Stimulated activated CD8-positive, alpha-beta memory T cell treated with anti-CD3 and anti-CD28 coated beads, Interleukin-7, amount 100 ng/mL, for 48 hours (primary cell): ENCODE measurements at regions not wholly inside any gene's neighbourhood (a gene's known extent, or its start where the extent isn't known, plus 50 kb on each side); places are given as distances from the start of the nearest gene placed in this dataset.

ENCODE experiments used
- DNase-seq, 2 donors: peaks; one replicate each; pipeline ENCODE4 v3.0.0-alpha.2; 2020; ENCODE audit warnings: low read depth in 1 of 2; ENCODE audit errors: extremely low read depth in 1 of 2

- DNase-seq = no peak
Observed at GRCh38 chr22:27679693-27680488, 121.7 kb downstream of the MN1 start.

GRCh38 chr22:27680636-27681035 is 120.9 kb downstream of the MN1 start:
- DNase-seq = no peak

- DNase-seq = no peak
Observed at GRCh38 chr22:27681037-27681436, 120.5 kb downstream of the MN1 start.

GRCh38 chr22:27682437-27682836 is 119.1 kb downstream of the MN1 start:
- no peak for DNase-seq

DNA sequence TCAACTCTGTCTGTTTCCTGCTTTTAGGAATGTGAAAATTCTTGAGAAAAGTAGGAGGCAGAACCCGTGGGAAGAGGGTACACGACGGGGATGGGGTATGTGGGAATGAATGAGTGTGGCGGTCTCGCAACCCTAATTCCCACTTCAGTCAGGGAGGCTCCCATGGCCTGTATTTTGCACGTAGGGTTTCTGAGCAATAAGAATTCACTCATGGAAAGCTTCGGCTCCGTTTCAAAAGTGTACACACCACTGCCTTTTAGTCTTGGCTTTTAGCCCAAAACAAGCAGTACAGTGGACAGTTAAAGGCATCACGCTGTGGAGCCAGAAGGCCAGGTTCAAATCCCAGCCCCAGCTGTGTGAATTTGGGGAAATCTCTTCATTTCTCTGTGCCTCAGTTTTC is 116.7 kb downstream of the MN1 start:
- DNase-seq = no peak

GRCh38 chr22:27685515-27685914 is 116.0 kb downstream of the MN1 start:
- no peak for DNase-seq

DNA sequence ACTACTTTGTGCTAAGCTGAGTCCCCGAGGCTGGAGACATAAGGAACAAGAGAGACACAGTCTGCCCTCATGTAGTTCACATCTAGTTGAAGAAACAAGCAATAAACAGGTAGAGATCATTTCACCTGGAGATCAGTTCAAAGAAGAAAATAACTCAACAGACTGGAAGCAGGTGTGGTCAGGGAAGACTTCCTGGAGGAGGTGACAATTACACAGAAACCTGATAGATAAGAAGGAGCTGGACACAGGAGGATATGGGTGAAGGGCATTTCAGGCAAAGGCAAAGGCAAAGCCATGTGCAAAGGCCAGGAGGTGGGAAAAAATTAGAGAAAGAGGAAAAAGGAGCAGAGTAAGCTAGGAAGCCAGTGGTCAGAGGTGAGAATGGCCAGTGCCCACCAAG is 115.6 kb downstream of the MN1 start:
- no peak for DNase-seq

GRCh38 chr22:27686534-27686933 is 115.0 kb downstream of the MN1 start:
- no peak for DNase-seq

- no peak for DNase-seq
Observed at GRCh38 chr22:27687984-27688545, 113.5 kb downstream of the MN1 start.

DNA sequence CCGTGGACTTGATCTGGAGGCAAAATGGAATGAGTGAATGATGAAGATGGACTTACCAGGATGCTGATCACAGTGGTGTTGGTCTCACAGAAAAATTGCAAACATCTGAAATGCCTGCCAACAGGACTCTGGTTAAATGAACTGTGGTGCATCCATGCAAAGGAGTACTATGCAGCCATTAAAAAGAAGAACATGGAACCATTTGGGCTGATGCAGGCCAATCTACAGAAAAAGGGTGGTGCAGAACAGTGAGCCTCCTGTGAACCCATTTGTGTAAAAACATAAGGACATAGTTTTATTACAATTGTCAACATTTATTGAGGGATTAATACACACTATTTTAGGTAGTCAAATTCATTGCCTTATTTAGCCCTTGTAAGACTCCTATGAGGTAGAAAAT is 111.9 kb downstream of the MN1 start:
- DNase-seq = no peak

- no peak for DNase-seq
Observed at GRCh38 chr22:27690599-27690998, 111.0 kb downstream of the MN1 start.

- no peak for DNase-seq
Observed at GRCh38 chr22:27692243-27692642, 109.3 kb downstream of the MN1 start.

DNA sequence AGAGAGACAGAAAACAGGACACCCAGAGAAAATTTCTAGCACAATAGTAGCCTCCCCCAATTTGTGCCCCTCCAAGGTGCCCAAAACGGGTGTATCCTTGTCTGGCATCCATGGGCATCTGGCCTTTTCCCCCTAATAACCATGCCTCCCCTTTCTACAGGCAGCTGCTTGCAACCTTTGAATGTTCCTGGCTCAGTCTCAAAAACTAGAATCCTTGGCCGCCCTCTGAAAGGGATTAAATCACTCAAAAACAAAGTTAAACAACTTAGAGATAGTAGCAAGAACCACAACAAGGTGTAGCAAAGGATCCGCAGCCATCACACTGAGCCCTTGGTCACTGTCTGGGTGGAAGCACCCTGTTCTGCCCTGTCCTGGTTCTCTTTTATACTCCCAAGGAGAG is 105.6 kb downstream of the MN1 start:
- DNase-seq = no peak

DNA sequence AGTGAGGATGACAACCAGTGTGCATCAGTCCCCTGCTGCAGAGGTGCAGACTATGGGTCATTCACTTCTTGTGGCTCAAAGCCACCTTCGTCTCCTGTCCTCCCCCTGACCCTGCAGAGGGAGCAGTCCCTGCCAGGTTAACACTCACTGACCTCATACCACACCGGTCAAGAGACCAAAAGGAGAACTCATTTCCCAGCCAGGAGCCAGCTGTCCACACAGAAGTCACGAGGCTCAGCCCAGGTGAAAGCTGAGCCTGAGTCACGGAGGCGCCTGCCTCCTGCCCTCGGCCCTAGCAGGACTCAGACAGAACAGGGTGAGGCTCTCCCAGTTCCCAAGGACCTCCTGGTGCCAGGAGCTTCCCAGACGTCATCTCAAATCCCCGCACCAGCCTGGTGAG is 103.7 kb downstream of the MN1 start:
- DNase-seq = no peak
